ENCODE measurements at regions not wholly inside any gene's neighbourhood (a gene's known extent, or its start where the extent isn't known, plus 50 kb on each side); places are given as distances from the start of the nearest gene placed in this dataset.

DNA sequence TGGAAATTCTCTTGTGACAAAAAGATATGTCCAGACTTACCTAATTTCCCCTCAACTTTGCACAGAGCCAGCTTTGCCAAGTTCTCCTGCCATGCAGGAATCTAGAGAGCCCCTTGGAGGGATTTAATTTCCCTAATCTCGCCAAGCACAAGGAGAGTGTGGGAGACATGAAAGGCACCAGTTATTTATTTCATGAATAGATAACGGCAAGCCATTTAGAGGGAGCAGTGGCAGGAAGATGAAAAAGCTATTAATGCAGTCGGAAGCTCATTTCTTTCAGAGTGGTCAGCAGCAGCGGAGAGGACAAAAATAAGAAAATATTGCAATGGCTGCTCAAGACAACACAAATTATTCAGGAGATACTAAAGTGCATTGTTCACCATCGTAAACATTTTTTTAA lies 150.9 kb upstream of the WSCD2 start:
- no peak for DNase-seq (ENCODE audit: low read depth)

DNA sequence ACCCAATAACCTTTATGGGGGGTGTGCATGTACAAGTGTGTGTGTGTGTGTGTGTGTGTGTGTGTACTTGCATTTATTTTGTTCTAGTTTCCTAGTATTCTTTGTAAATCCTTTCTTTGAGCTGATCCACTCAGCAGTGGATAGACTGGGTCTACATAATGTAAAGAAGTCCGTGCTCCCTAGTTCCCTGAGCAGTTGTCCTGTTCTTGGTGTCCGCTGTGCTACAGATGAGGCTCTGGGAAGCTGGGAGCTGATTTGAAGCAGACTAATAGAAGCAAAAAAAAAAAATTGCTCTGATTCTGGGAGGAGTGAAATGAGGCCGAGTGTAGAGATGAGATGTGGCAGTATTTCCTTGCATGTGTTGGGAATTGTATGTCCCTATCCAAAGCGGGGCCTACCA lies 150.4 kb upstream of the WSCD2 start:
- no peak for DNase-seq (ENCODE audit: low read depth)

DNA sequence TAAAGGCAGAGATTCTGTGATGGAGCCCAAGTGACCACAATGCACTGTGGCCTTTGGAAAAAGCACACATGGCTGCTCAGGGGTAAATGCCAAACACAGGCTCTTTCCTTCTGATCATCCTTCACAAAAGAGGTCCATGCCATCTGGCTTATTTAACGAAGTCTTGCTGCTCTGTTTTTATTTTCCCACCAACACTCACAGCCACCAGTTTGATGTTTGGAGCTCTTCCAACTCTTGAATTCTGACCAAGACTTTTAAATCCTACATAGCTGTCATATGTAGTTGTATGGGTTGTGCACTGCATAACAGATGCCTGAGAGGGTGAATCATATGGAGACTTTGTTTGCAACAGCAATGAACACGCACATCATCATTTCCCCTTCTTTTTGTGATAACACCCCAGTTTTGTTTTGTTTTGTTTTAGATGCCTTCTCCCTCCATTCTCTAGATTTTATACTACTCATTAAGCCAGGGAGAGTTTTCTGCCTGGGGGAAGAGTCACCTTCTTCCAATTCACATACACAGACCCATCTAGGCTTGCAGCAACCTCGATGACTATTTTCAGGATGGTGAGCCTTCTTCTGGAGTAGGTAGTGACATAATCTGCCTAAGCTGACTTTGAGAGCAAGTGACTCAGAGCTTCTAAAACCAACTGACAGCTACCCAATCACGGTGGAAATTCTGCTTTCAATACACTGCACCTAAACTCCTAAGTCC lies 145.2 kb upstream of the WSCD2 start:
- DNase-seq (ENCODE audit: low read depth): no peak

- DNase-seq (ENCODE audit: low read depth): no peak
These were observed 144.1 kb upstream of the WSCD2 start for GRCh38 chr12:107984973-107985372.

DNA sequence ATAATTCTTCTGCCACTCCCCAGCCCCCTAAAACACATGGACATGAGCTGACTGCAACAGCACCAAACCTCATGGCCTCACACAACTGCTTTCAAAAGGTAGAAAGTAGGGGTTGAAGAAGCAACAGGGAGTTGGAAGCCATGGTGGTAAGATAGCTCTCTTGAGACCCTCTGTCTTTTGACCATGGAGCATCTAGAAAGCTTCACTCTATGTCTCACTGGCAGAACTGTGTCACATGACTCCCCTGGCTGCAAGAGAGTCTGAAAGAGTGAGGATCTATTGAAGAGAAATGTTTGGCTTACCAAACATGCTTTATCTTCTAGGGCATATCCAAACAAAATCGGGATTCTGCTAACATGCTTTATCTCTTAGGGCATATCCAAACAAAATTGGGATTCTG lies 142.9 kb upstream of the WSCD2 start:
- DNase-seq (ENCODE audit: low read depth): no peak

DNA sequence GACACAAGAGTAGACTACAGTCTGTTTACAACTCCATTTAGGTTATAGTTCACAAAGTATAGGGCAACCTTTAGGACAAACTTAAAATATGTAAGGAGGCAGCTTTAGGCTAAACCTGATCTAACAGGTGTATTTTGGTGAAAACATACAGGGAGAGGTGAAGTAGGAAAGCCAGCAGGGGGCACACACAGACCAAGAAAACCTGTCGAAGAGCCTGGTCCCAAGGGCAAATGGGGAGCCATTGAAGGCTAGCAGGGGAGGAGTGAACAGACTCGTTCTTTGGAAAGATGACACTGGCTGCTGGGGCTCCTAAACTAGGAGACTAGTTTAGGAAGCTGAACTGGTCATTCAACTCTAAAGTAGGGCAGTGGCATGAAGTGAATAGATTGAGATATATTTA lies 138.8 kb upstream of the WSCD2 start:
- no peak for DNase-seq (ENCODE audit: low read depth)

DNA sequence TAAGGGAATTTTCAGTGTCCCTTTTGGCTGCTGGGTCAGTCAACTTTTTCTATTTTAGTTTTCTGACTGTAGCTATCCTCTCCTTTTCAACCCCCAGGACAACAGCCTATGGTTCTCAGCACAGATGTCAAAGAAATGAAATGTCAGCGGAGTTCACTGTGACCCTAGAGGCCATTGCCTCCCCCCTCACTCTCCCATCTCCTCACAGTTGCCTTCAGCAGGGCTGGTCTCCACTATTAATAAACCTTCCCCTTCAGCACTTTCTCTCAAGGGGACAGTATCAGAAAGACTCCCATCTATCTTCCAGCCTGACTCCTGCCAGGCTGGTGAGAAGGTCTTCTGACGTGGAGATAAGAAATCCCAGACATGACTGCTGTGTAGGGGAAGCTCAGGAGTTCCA lies 137.1 kb upstream of the WSCD2 start:
- no peak for DNase-seq (ENCODE audit: low read depth)

DNA sequence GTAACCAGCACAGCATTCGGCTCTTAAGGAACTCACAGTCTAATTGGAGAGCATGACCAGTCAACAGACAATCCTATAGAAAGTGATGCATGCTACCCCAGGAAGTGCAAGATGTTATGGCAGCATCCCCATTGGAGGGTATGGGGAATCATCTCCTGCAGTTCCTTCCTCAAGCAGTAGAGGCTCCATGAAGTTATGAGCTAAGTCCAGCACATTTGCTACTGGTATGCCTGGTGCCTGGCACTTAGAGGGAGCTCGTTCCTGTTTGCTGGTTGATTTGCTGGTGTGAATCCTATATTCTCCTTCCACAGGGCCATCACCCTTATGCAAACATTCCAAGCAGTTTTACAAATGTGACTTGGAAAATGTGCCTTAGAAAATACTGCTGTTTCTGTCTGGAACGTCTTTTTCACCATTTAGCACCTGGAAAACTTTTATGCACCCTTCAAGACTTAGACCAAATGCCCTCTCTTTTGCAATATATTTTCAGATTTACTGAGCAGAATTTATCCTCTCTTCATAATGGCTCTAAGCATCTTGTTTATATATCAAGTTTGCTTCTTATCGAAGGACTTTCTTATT lies 136.1 kb upstream of the WSCD2 start:
- no peak for DNase-seq (ENCODE audit: low read depth)

DNA sequence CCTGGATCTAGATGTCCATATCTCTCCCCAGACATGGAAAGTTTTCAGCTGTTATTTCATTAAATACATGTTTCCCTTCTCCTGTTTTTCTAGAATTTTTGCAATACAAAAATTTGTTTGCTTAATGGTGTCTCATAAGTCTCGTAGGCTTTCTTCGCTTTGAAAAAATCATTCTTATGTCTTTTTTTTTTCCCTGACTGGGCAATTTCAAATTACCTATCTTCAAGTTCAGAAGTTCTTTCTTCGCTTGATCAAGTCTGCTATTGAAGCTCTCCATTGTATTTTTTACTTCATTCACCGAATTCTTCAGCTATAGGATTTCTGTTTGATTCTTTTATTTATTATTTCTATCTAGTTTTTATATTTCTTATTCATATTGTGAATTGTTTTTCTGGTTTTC lies 130.2 kb upstream of the WSCD2 start:
- DNase-seq (ENCODE audit: low read depth): no peak

DNA sequence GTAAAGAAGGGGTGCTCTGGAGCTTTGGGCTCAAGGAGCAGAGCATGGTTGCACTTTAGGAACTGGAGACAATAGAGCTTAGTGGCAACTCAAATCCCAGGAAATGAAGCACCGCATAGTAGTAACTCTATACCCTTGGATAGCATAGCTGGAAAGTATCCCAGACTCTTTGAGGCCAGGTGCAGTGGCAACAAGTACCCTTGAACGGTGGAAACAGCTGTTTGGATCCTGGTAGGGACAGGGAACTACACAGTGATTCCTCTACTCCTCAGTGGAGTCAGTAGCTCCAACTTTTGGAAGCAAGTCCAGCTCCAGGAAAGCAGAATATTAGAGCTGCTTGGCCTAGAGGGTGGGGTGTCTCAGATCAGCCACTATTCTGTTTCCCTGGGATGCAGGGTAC lies 129.0 kb upstream of the WSCD2 start:
- DNase-seq (ENCODE audit: low read depth): no peak

DNA sequence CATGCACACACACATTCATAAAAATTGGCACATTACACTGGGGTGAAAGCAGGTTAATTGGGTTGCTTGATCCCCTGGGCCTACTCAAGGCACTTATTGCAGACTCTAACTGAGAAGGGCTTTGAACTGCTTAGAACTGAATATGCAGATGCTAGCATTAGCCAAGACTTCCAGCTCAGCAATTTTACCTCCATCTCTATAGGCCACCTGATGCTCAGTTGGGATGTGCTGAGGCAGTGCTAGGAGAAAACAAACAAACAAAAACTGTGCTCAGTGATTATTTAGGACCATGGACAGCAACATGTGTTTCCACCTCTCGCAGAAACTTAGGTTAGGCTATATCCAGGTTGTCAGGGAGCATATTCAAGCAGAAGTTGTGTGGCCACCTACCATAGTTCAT lies 124.8 kb upstream of the WSCD2 start:
- no peak for DNase-seq (ENCODE audit: low read depth)

GRCh38 chr12:108008163-108008905 lies 120.8 kb upstream of the WSCD2 start:
- no peak for DNase-seq (ENCODE audit: low read depth)

- DNase-seq (ENCODE audit: low read depth): no peak
These were observed 119.5 kb upstream of the WSCD2 start for GRCh38 chr12:108009442-108010070.

DNA sequence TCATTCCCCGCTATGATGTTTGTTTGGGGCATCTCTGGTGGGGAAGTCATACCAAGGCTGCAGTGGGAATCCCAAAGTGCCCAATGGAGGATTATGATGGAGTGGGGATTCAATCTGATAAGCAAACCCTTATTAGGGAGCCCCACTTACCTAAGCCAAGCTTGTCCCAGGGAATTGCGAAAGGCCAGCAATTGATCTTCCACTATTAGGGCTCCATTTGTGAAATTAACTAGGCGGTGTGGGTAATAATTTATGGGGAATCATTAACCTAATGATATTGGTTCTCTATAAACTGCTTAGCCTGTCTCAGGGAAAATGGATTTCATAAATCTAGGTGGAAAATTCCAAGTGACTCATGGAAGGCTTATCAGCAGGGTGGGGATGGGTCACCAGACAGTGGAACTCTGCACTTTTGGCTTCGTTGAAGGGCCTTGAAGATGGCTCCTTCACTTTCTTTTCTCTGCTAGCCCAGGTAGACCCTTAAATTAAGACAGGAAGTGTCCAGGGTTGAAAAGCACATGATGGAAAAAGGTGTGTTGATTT lies 113.0 kb upstream of the WSCD2 start:
- DNase-seq (ENCODE audit: low read depth): no peak

GRCh38 chr12:108017472-108018057 lies 111.5 kb upstream of the WSCD2 start:
- DNase-seq (ENCODE audit: low read depth): no peak

- no peak for DNase-seq (ENCODE audit: low read depth)
These were observed 109.2 kb upstream of the WSCD2 start for GRCh38 chr12:108019862-108020261.

DNA sequence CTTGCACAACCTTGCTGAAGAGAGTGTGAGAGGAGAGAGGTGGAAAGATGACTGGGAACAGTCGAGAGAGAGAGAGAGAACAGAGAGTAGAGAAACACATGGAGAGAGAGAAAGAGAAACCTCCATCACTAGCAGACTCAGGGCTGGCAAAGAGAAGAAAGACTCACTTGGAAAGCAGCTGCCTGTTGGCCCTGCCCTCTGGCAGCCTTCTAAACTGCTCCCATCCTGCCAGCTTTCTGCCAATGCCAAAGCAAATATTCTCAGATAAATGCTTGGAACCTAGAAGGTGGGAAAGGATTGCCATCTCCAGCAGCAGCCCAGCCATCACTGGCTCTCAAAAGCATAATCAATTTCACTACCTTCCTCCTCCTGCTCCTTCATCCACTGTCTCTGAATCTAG lies 107.9 kb upstream of the WSCD2 start:
- DNase-seq (ENCODE audit: low read depth): no peak

GRCh38 chr12:108021949-108022522 lies 107.1 kb upstream of the WSCD2 start:
- no peak for DNase-seq (ENCODE audit: low read depth)

- no peak for DNase-seq (ENCODE audit: low read depth)
These were observed 99.8 kb upstream of the WSCD2 start for GRCh38 chr12:108029051-108029835.

DNA sequence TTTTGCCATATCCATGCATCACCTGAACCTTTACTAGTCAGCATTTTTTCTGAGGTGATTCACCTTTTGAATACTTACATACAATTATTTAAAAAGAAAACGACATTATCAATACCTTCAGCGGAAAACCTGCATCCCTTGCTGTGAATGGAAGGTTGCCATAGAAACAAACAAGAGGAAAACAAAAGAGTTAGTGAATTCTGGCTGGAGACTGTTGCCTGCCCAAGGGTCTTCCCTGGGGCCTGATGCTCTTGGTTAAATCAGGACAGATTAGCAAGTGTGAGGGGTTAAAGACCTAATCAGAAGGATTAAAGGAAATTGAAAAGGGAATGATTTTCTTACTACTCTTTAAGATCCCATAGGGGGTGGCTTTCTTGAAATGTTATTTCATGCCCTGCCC lies 96.0 kb upstream of the WSCD2 start:
- no peak for DNase-seq (ENCODE audit: low read depth)

DNA sequence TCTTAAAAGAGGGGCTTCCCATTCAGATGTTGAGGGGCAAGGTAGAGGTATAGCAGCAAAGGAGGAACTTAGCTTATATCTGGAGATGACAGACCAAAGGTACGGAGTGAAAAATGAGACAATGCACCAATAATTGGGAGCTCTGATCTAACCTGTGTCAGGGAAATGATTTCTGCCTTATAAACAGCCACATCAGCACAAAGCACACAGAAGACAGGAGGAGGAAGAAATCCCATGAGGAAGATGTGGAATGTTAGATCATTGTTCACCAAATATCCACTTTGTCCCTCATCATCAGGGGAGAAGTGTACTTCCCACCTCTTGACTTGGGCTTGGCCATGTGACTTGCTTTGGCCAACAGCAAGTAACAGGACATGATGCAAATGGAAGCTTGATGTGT lies 93.7 kb upstream of the WSCD2 start:
- DNase-seq (ENCODE audit: low read depth): no peak
